ENCODE measurements at regions not wholly inside any gene's neighbourhood (a gene's known extent, or its start where the extent isn't known, plus 50 kb on each side); places are given as distances from the start of the nearest gene placed in this dataset.
A peak's percentile ranks its signal among the peaks of the same experiment; 100 is the strongest.

DNA sequence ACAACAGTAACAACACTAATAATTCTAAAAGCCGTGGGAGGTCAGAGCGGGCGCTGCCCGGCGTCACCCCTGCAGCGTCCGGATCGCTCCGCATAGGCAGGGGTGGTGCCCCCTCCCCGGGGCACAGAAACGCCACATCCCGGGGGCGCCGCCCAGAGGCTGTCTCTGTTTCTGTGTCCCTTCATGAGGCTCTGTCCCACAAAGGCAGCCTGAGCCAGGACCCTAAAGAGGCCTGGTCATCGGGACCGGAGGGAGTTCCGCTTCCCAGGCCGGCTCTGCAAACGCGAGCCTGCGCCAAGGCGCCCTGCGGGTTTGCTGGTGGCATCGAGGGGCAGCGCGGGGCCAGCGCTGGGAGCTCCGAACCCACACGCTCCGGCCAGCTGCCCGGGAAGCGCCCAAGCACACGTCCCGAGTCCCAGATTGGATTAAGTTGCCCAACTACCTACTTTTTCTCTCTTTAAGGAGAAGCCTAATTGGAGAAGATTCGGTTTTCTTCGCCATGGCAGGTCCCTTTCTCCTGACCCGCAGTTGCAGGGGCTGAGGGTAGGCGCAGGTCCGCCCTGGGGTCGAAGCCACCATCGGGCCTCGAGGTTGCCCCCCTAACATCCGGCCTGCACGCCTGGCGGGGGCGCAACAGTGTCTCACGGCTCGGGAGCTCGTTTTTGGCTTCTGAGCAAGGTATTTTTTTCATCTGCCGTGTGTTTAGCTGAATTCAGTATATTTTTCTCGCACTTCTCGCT, 421.7 kb downstream of the VRK1 start:
- H3K4me3 Mint-ChIP-seq: peak overlapping the region; percentile 80 to 84
- H3K9me3 Mint-ChIP-seq: no peaks in the 10 kb centered on the region
- peaks cover 16 to 24% of the 10 kb centered on the region in 2 donors for H3K27me3 Mint-ChIP-seq
- H3K27ac Mint-ChIP-seq: peak overlapping the region; percentile 80 to 89
- DNase-seq (peak; percentile 18 to 31 (median 20)), ATAC-seq (replicated peaks) (peak; percentile 67)
- peaks cover 11 to 21% of the 10 kb centered on the region in 2 donors for H3K4me1 Mint-ChIP-seq (ENCODE audit: low read depth in 2 of 2)
- H3K36me3 Mint-ChIP-seq (ENCODE audit: insufficient read depth): no peaks in the 10 kb centered on the region

DNA sequence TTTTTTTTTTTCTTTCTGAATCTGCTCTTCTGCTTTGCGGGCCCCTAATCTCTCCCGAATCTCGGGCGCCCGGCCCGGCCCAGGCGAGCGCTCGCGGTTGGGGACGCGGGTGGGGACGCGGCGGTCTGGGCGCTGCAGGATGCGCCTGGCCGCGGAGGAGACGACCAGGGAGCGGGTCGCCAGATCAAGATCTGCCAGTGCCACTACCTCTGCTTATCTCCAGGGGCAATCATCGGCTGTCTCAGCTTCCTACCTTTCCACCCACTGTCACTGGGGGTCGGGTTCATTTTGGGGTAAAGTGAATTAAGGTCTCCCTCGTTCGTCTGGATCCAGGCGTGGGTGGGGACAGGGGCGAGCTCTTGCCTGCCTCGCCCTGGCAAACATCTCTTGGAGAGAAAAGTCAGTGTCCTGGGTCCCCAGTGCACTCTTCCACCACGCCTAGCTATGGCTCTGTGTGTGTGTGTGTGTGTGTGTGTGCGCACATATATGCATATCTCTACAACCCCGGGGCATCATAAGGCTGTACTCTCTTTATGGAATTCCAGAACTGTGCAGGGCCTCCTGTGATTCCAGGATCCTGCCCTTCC, 422.3 kb downstream of the VRK1 start:
- Mint-ChIP-seq H3K4me1 (ENCODE audit: low read depth in 2 of 2) (peaks cover 10 to 18% of the 10 kb centered on the region in 2 donors), H3K27me3 (peaks cover 16 to 30% of the 10 kb centered on the region in 2 donors), H3K27ac (peak overlapping the region; percentile 80 to 89), H3K4me3 (peak overlapping the region; percentile 80 to 84), H3K9me3 (no peaks in the 10 kb centered on the region), H3K36me3 (ENCODE audit: insufficient read depth) (no peaks in the 10 kb centered on the region)
- ATAC-seq (replicated peaks) (peak; percentile 59), DNase-seq (peak in 1 of 3 experiments; percentile 5)

DNA sequence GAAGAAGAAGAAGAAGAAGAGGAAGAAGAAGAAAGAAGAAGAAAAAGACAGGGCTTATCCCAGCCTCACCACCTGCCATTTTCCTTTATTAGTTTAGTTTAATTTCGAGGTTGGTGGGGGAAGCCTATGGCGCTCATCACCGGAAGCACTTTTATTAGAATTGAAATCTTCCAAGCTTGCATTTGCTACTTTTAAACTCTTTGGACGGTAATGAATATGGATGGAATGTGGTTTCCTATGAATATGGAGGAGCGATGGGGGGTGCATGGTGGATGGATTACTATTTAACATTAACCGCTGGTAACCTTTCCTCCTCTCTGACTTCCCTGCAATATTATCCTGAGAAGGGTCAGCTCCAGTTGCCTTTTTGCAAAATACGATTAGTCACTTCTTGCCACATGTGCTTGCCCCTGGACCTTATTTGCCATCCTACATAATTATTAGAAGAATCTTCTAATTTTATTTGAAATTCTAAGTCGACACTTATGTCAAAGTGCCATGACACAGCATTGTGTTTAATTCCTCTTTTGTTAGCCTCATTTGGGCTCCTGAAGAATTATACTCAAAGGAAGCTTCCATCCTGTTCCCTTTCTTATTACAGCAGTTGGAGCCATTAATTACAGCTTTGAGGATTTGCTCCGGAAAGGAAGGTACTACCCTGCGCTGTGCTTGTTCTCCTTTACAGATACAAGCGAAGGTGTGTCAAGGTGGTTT, 424.5 kb downstream of the VRK1 start:
- Mint-ChIP-seq H3K36me3 (ENCODE audit: insufficient read depth) (no peaks in the 10 kb centered on the region), H3K27ac (no peak overlapping the region), H3K4me1 (ENCODE audit: low read depth in 2 of 2) (peaks cover 8 to 14% of the 10 kb centered on the region in 2 donors)

DNA sequence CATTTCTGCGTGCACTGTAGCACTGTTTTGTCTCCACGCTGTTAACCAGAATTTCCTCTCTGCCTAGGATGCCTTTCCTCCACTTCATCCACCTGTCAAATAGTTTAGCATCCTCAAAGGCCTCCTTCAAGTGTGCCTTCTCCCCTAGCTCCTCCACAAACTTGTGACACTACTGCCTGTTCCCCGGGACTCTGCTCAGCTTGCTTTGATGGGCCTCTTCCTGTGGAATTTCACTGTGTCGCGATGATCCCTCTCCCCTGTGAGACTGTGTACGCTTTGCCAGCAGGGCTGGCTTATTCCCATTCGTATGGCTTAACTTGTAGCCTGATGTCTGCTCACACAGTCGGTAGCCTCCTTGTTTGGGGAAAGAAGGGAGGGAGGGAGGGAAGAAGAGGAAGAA, 426.8 kb downstream of the VRK1 start:
- Mint-ChIP-seq H3K36me3 (ENCODE audit: insufficient read depth) (no peaks in the 10 kb centered on the region), H3K27ac (no peak overlapping the region), H3K4me1 (ENCODE audit: low read depth in 2 of 2) (peaks cover 7 to 9% of the 10 kb centered on the region in 2 donors), H3K27me3 (peaks cover 30 to 62% of the 10 kb centered on the region in 2 donors), H3K4me3 (no peak overlapping the region), H3K9me3 (no peaks in the 10 kb centered on the region)
- no peak for ATAC-seq (replicated peaks)
- DNase-seq: no peak

More for the DNA sequence above, 424.5 kb downstream of the VRK1 start:
- no peak for ATAC-seq (replicated peaks)
- H3K4me3 Mint-ChIP-seq: no peak overlapping the region
- H3K27me3 Mint-ChIP-seq: peaks cover 22 to 40% of the 10 kb centered on the region in 2 donors
- no peak for DNase-seq
- no peaks in the 10 kb centered on the region for H3K9me3 Mint-ChIP-seq

DNA sequence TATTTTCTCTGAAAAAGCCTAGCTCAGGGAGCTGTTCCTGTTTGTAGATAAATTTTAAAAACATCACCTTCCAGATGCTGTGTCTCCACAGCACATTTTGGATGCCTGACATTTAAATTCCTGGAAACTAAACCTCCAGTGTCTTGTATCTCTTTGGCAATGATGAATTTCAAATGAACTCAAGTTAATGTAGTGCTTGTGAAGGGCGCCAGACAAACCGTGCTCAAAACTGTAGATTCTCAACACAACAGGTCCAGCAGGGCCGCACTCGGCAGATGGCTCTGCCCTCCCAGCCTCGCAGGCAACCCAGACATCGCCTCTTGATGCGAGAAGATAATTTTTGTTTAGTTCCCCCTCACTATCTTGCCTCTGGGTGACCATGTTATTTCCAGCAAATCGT, 432.9 kb downstream of the VRK1 start:
- ATAC-seq (replicated peaks) (no peak), DNase-seq (no peak)
- Mint-ChIP-seq H3K9me3 (no peaks in the 10 kb centered on the region), H3K27ac (no peak overlapping the region), H3K36me3 (ENCODE audit: insufficient read depth) (no peaks in the 10 kb centered on the region), H3K4me1 (ENCODE audit: low read depth in 2 of 2) (no peaks in the 10 kb centered on the region), H3K4me3 (no peak overlapping the region), H3K27me3 (peaks cover 19 to 43% of the 10 kb centered on the region in 2 donors)

- no peaks in the 10 kb centered on the region for H3K36me3 Mint-ChIP-seq (ENCODE audit: insufficient read depth)
- H3K4me1 Mint-ChIP-seq (ENCODE audit: low read depth in 2 of 2): peaks cover 2 to 5% of the 10 kb centered on the region in 2 donors
- no peak overlapping the region for H3K27ac Mint-ChIP-seq
- H3K9me3 Mint-ChIP-seq: no peaks in the 10 kb centered on the region
- no peak for DNase-seq
- ATAC-seq (replicated peaks): no peak
- H3K4me3 Mint-ChIP-seq: no peak overlapping the region
- H3K27me3 Mint-ChIP-seq: peaks cover 22 to 32% of the 10 kb centered on the region in 2 donors
Measured at GRCh38 chr14:97233319-97233985, 436.3 kb downstream of the VRK1 start.

- Mint-ChIP-seq H3K36me3 (ENCODE audit: insufficient read depth) (no peaks in the 10 kb centered on the region), H3K4me1 (ENCODE audit: low read depth in 2 of 2) (peaks cover 4 to 10% of the 10 kb centered on the region in 2 donors), H3K27me3 (peaks cover 36 to 61% of the 10 kb centered on the region in 2 donors), H3K4me3 (no peak overlapping the region), H3K27ac (peak overlapping the region in 1 of 2 donors; percentile 36), H3K9me3 (no peaks in the 10 kb centered on the region)
- ATAC-seq (replicated peaks) (no peak), DNase-seq (no peak)
Measured at GRCh38 chr14:97246648-97247047, 449.5 kb downstream of the VRK1 start.

DNA sequence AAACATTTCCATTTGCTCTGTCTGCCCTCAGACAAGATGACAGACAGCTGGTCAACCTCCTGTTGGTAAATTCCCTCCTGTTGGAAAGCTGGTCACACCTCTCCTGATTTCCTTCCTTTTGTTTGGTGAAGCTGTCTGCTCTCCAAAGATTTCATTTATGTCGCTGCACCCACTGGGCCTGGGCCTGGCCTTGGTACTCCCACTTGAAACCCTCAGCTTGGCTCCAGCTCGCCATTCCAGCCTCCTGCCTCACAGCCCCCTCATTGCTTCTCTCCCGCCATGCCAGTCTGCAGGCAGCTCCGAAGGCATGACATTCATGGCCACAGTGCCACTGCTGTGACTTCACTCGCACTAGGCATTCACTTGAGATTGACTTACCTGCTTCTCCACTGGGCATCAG, 451.8 kb downstream of the VRK1 start:
- peaks cover 11 to 20% of the 10 kb centered on the region in 2 donors for H3K4me1 Mint-ChIP-seq (ENCODE audit: low read depth in 2 of 2)
- no peaks in the 10 kb centered on the region for H3K36me3 Mint-ChIP-seq (ENCODE audit: insufficient read depth)
- H3K27me3 Mint-ChIP-seq: peaks cover 23 to 41% of the 10 kb centered on the region in 2 donors
- H3K4me3 Mint-ChIP-seq: no peak overlapping the region
- H3K27ac Mint-ChIP-seq: no peak overlapping the region
- no peak for ATAC-seq (replicated peaks)
- no peak for DNase-seq
- H3K9me3 Mint-ChIP-seq: no peaks in the 10 kb centered on the region

- H3K9me3 Mint-ChIP-seq: no peaks in the 10 kb centered on the region
- H3K27me3 Mint-ChIP-seq: peaks cover 5 to 21% of the 10 kb centered on the region in 2 donors
- DNase-seq: no peak
- no peak overlapping the region for H3K4me3 Mint-ChIP-seq
- ATAC-seq (replicated peaks): no peak
- H3K4me1 Mint-ChIP-seq (ENCODE audit: low read depth in 2 of 2): peaks cover 14 to 22% of the 10 kb centered on the region in 2 donors
- H3K36me3 Mint-ChIP-seq (ENCODE audit: insufficient read depth): no peaks in the 10 kb centered on the region
- H3K27ac Mint-ChIP-seq: no peak overlapping the region
Measured at GRCh38 chr14:97250931-97251330, 453.7 kb downstream of the VRK1 start.

DNA sequence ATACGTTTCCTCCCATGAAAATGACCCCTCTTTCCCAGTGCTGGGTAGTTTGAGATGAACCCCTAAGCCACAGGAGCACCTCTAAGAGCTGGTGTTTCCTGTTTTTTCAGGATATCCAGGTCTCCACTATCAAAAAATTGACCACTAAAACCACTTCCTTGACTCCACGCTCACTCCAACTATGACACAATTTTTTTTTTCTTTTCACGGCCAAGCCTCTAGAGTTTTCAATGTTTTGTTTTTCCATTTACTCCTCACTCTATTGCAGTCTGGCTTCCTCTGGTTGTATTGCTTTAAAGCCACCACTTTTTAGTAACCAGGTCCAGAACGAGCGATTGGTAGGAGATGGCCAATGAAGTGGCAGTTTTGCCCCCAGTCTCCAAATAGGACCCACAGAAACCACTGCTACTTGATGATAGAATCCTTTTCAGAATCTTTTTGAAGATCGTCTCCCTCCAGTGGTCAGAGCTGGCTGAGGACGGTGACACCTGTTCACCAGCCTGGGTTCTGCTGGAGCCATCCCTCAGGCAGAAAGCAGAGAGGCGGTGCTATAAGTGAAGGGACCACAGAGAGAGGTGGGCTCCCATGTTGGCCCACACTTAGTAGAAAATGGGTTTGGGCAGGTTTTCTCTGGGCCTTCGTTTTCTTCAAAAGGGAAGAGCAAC, 454.4 kb downstream of the VRK1 start:
- peak overlapping the region in 1 of 2 donors; percentile 3 for H3K4me3 Mint-ChIP-seq
- ATAC-seq (replicated peaks) (no peak), DNase-seq (no peak)
- H3K27ac Mint-ChIP-seq: peak overlapping the region in 1 of 2 donors; percentile 65
- no peaks in the 10 kb centered on the region for H3K9me3 Mint-ChIP-seq
- peaks cover 0 to 14% of the 10 kb centered on the region in 2 donors for H3K27me3 Mint-ChIP-seq
- H3K4me1 Mint-ChIP-seq (ENCODE audit: low read depth in 2 of 2): peaks cover 14 to 22% of the 10 kb centered on the region in 2 donors
- no peaks in the 10 kb centered on the region for H3K36me3 Mint-ChIP-seq (ENCODE audit: insufficient read depth)

- H3K4me3 Mint-ChIP-seq: no peak overlapping the region
- no peaks in the 10 kb centered on the region for H3K9me3 Mint-ChIP-seq
- ATAC-seq (replicated peaks): no peak
- H3K4me1 Mint-ChIP-seq (ENCODE audit: low read depth in 2 of 2): peaks cover 14 to 22% of the 10 kb centered on the region in 2 donors
- peak overlapping the region in 1 of 2 donors; percentile 2 for H3K27ac Mint-ChIP-seq
- DNase-seq: no peak
- no peaks in the 10 kb centered on the region for H3K36me3 Mint-ChIP-seq (ENCODE audit: insufficient read depth)
- peaks cover 0 to 15% of the 10 kb centered on the region in 2 donors for H3K27me3 Mint-ChIP-seq
Measured at GRCh38 chr14:97253756-97254155, 456.6 kb downstream of the VRK1 start.

GRCh38 chr14:97262336-97262735, 465.2 kb downstream of the VRK1 start:
- Mint-ChIP-seq H3K27me3 (peaks cover 0 to 40% of the 10 kb centered on the region in 2 donors), H3K27ac (no peak overlapping the region), H3K9me3 (no peaks in the 10 kb centered on the region), H3K4me1 (ENCODE audit: low read depth in 2 of 2) (no peaks in the 10 kb centered on the region), H3K4me3 (no peak overlapping the region), H3K36me3 (ENCODE audit: insufficient read depth) (no peaks in the 10 kb centered on the region)
- ATAC-seq (replicated peaks) (no peak), DNase-seq (no peak)
